ENCODE measurements at regions not wholly inside any gene's neighbourhood (a gene's known extent, or its start where the extent isn't known, plus 50 kb on each side); places are given as distances from the start of the nearest gene placed in this dataset.

- peak; percentile 90 for TF ChIP-seq CTCF (conservative IDR thresholded peaks at IDR 0.05; ENCODE audit: low read depth, low read length)
- TF ChIP-seq USF2 (IDR thresholded peaks at IDR 0.05; ENCODE audit: low read depth, low read length): no peak
- TF ChIP-seq RAD21 (IDR thresholded peaks at IDR 0.05; ENCODE audit: low read length): peak; percentile 94
- peak; percentile 10; the same call in 1 of the 2 replicates for TF ChIP-seq CEBPB (IDR thresholded peaks at IDR 0.05; ENCODE audit: low read depth, low read length)
- TF ChIP-seq POLR2A (IDR thresholded peaks at IDR 0.05; ENCODE audit: low read depth, low read length): no peak
- TF ChIP-seq MAFK (IDR thresholded peaks at IDR 0.05; ENCODE audit: low read depth, low read length): no peak
- TF ChIP-seq NFE2L2 (IDR thresholded peaks at IDR 0.05; ENCODE audit: low read depth, low read length): no peak
- TF ChIP-seq, protein P1, sequence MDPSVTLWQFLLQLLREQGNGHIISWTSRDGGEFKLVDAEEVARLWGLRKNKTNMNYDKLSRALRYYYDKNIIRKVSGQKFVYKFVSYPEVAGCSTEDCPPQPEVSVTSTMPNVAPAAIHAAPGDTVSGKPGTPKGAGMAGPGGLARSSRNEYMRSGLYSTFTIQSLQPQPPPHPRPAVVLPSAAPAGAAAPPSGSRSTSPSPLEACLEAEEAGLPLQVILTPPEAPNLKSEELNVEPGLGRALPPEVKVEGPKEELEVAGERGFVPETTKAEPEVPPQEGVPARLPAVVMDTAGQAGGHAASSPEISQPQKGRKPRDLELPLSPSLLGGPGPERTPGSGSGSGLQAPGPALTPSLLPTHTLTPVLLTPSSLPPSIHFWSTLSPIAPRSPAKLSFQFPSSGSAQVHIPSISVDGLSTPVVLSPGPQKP (IDR thresholded peaks at IDR 0.05; ENCODE audit: borderline replicate concordance, low read depth, low read length): no peak
- TF ChIP-seq SMC3 (IDR thresholded peaks at IDR 0.05; ENCODE audit: low read depth, low read length): peak; percentile 80
- TF ChIP-seq CHD1 (IDR thresholded peaks at IDR 0.05; ENCODE audit: low read depth, low read length): no peak
Measured at GRCh38 chr6:163956571-163957407, 542.3 kb downstream of the QKI start.

All from IMR-90 (cell line).